SK-N-DZ (cell line): ENCODE measurements at regions not wholly inside any gene's neighbourhood (a gene's known extent, or its start where the extent isn't known, plus 50 kb on each side); places are given as distances from the start of the nearest gene placed in this dataset.
A peak's percentile ranks its signal among the peaks of the same experiment; 100 is the strongest.

Experiments
- DNase-seq: peaks from one replicate; pipeline ENCODE4 v3.0.0-alpha.2; 2015; ENCODE audit warnings: low spot score

DNA sequence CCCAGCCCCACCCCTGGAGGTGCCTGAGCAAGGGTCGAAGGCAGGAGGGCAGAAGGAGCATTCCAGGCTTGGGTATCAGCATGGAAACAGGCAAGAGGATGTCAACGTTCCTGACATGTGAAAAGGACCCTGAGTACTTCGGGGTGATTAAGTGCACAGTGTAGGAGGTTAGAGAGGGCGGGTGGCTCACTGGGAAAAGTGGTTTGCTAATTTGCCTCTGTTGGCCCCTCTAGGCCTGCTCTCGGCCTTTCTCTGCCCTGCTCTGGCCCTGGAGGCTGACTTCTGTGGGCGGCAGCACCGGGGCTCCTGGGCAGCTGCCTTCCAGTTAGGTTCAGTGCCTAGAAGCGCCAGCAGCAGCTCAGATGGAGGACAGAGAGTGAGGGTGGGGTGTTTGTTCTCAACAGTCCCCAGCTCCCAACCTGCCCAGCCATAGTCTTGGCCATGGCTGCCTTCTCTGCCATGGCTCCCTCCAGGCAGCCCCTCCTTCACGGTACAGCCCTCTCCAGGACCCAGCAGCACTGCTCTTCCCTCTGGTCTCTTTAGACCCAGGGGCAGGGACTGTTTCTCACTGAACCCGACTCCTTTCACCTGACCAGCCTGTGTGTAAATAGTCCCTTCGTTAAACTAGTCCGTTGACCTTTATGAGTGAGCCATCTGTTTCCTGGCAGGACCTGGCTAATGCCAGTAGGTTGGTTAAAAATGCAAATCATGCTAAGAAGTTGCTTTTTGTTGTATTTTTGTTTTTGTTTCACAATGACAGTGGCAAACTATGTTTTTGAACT, 107.1 kb upstream of the TPM1 start:
- peak; percentile 67 for DNase-seq

DNA sequence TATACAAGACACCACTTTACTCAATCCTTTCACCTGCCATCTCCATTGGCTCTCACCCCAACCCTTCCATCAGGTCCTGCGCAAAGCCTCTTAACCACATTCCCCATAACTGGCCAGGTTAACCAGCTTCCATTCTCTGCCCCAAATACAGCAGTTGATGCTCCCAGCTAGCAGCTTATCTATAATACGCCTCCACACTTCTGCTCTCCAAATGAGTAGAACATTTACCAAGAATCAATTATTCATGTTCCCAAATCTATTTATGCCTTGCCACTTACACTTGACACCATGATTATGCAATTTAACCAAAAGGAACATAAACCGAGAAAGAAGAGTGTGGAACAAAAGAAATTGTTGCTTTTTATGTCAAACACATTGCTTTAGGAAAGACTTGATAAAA, 103.7 kb upstream of the TPM1 start:
- no peak for DNase-seq

DNA sequence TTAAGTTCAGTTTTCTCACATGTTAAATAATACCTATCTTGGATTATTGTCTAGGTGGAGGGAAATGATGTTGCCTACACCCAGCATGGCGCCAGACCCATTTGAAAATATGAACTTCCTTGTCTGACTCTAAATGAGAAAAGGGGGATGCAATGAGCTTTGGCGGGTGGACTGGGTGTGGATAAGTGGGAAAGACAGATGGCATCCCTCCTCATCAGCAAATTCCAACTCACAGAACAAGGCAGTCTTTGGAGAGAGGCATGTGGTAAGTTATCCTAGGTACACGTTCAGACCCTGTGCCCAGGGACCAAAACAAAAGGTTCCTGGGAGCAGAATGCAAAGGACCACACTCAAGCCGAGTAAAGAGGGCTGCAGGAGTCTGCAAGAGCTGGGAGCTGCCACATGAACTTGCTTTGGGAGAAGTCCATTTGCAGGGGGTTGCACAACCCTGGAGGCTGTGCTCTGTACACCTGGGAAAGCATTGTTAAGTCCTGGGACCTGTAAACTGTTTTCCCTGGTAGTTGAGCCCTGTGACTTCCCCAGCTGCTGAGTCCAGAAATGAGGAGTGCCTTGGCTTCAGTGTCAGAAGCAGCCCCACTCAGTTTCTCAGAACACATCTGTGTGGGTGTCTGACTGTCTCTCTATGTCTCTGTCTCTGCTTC, 102.3 kb upstream of the TPM1 start:
- no peak for DNase-seq

DNA sequence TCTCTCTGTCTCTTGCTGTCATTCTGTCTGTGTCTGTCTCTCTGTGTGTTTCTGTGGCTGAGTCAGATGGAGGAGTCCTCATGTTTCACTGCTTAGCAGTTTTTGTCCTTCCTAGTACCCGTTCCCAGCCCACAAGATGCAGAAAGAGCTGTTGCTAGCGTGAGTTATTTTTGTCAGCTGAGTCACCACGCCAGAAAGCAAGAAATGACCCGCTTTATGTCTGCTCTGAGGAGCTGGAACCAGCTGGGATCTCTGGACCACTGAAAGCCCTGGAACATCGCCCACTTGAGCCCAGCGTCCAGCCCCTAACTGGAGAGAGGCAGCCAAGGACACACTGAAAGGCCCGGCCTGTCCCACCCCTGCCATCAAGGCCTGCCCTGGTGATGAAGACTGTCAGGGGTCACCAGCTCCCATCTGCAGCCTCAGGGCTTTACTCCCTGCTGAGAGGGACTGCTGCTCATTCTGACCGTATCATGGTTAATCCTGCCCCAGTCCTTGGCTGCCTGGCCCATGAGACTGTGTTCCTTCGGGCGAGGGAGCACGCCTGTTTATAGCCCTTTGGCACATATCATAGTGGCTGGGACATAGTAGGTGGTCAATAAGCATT, 101.7 kb upstream of the TPM1 start:
- no peak for DNase-seq

DNA sequence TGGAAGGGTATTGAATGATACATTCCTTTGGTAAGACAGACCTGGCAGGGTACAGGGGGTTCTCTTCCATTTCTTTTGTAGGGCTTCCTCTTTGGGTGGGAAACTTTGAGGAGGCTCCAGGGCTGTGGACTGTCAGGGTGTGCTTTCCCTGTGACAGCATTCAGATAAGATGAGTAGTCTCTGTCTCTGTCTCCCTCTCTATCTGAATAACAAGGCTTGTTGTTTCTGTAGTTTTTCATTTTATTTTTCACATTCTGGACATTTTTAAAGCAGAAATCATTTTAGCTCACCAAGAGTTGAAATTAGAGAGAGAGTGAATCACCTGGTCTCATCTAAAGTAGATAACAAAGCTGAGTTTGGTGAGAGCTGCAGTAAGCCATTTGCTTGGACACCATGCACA, 100.8 kb upstream of the TPM1 start:
- DNase-seq = no peak

DNA sequence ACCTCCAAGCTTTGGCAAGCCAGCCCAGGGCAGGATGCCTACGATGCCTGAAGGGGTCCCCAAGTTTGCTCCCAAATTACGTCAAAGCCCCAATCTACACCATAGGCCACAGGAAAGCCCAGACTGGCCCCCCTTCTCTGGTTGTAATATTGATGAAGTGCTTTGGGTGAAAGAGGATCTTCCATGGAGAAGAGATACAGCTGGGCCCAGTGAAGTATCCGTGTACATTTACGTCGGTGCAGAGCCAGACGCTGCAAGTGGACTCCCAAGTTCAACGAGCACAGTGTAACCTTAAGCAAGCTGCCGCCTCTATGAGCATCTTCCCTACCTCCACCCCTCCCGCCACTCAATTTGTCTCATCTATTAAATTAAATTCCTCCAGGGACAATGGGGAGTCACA, 100.1 kb upstream of the TPM1 start:
- no peak for DNase-seq

DNA sequence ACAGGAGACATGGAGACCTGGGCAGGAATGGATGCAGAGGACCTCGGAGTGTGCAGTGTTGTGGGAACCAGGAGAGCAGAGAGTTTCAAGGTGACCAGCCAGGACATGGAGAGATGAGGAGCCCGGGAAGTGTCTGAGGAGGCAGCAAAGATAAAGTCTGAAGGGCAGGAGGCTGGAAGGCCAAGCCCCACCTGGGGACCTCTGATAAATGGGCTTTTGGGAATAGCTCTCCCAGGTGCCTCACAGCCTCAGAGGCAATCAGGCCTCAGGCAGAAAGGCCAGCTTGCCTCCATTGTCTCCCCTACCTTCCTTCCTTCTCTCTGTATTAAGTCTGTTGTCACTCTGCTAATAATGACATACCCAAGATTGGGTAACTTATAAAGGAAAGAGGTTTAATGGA, 97.5 kb upstream of the TPM1 start:
- DNase-seq = no peak

DNA sequence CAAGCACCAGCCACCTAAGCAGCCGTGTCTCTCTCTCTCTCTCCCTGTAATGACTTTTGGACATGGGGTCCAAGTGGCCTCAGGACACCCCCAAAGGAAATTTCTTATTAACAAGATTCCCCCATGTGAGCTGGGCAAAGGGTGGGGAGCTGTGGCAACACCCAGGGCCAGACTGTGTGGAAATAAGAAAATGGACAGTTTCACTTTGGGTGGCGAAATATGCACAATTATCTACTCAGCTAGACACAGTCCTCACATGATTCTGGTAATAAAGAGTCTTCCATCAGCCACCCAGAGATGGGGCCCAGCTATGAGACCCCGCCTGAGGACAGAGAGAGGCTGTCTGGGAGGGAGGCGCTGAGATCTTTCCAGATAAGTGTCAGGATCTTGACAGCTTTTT, 96.8 kb upstream of the TPM1 start:
- DNase-seq = no peak

DNA sequence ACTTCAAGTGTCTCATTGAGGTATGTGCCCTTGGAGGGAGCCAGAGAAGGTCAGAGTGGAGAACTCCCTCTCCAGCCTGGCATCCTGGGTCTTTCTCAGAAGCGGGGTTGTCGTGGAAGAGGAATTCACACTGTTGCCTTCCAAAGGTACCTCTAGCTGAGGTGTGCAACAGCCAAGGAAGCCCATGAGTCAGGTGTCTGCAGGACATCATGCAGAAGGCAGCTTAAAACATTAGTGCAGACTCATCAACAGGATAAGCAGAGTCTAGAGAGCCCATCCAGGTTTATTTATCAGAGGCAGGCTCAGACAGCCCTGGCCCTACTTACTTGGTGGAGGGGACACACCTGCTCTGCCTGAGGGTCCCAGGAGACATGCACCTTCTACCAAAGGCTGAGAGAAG, 95.6 kb upstream of the TPM1 start:
- no peak for DNase-seq

DNA sequence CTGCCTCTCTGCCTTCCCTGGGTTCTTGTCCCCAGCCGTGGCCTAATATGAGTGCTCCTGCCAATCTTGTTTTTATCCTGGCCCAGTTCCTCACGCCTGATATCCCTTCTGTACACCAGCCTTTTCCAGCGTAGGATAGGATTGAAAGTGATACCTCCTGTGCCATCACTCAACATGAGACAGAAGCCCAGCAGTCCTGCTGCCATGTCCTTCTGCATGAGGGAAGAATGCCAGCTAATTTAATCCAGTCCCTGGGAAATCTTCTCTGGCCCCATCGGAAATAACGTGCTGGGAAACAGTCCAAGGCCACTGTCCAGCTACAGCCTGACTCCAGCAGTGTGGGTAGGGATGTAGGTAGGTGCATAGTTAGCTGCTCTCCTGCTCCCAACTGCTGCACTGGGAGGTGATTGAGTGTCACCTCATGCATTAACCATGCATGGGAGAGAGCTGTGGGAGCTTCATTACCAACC, 92.0 kb upstream of the TPM1 start:
- DNase-seq = no peak

DNA sequence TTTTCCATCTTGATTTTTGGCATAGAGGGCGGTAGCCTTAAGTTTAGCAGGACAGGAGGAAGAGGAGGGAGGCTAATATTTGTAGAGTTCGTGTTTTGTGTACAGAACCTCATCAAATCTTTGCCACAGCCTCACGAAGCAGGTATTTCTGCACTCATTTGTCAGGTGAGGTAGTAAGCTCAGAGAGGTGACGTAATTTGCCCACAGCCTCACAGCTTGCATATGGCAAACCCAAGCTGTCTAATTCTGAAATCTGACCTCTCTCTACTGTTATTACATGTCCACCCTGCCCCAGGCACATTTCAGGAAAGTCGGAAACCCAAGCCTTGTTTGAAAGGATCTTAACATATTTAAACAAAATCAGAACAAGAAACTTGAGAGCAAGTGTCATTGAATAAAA, 91.1 kb upstream of the TPM1 start:
- DNase-seq = no peak

DNA sequence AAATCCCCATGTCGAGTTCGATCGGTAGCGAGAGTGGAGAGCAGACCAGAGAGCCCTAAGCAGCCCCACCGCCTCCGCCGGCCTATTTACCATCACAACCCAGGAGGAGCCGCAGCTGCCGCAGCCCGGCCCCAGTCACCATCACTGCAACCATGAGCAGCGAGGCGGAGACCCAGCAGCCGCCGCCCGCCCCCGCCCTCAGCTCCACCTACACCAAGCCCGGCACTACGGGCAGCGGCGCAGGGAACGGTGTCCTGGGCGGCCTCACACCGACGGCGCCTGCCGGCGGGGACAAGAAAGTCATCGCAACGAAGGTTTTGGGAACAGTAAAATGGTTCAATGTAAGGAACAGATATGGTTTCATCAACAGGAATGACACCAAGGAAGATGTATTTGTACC, 89.5 kb upstream of the TPM1 start:
- DNase-seq = no peak

DNA sequence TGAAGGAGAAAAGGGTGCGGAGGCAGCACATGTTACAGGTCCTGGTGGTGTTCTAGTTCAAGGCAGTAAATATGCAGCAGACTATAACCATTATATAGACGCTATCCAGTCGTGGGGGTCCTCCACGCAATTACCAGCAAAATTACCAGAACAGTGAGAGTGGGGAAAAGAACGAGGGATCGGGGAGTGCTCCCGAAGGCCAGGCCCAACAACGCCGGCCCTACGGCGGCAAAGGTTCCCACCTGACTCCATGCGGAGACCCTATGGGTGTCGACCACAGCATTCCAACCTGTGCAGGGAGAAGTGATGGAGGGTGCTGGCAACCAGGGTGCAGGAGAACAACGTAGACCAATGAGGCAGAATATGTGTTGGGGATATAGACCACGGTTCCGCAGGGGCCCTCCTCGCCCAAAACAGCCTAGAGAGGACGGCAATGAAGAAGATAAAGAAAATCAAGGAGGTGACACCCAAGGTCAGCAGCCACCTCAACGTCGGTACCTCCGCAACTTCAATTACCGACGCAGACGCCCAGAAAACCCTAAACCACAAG, 89.0 kb upstream of the TPM1 start:
- no peak for DNase-seq

DNA sequence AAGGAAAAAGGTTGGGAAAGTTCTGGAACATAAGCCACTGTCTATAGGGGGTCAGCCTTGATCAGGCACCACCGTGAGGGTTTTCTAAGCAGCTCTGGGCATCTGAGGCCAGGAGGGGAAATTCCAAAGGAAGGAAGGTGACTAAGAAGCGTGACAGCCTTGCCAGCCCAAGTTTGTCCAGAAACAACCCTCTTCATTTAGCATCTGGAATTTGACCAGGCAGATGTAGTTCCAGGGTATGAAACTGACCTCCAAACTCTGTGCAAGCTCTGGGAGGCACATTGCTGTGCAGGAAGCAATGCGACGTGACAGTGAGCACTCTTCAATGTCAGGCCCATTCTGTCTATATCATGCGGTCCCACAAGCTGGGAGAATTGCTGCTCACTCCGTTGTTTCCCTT, 85.4 kb upstream of the TPM1 start:
- DNase-seq = no peak

DNA sequence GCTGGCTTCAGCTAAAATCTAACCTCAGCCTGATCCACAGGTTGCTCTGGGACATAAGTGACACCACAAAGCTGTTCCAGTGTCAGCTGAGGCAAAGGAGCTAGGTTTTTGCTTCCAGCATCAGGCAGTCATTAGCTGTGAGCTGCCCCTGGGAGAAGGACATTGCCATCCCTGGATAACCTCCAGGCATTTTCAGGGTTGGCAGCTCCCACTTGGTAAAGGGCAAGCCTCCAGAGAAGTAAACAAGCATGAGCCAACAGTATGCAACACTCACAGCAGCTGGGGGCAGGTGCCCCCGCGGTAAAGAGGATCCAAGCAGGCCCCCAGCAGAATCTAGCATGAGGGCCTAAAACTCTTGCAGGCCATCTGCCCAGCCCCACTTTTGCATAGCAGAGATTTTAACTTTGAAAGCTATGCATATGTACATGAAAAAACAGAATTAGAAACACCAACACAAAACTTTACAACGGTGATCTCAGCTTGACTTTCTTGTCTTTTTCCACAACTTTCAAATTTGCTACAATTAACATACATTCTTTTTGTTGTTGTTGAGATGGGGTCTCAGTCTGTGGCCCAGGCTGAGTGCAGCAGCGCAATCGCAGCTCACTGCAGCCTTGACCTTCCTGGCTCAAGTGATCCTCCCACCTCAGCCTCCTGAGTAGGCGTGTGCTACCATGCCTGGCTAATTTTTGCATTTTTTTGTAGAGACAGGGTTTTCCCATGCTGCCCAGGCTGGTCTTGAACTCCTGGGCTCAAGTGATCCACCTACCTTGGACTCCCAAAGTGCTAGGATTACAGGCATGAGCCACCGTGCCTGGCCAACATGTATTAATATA, 83.8 kb upstream of the TPM1 start:
- no peak for DNase-seq

DNA sequence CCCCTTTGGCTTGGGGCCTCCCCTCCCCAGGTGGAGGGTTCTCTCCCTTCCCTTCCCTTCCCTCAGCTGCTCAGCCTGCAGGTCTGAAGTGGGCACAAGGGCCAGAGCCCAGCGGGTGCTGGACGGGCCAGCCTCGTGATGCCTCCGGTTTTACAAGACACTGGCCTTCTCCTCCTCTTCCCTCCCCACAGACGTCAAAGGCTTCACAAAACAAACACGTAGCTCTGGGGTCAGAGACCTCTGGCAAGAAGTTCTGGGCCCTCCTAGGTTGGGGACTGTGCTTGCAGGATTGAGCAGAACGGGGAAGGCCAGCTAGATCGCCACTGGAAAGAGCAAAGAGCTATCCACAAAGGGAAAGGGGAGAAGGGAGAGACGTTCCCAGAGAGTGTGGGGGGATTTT, 81.4 kb upstream of the TPM1 start:
- DNase-seq = no peak

DNA sequence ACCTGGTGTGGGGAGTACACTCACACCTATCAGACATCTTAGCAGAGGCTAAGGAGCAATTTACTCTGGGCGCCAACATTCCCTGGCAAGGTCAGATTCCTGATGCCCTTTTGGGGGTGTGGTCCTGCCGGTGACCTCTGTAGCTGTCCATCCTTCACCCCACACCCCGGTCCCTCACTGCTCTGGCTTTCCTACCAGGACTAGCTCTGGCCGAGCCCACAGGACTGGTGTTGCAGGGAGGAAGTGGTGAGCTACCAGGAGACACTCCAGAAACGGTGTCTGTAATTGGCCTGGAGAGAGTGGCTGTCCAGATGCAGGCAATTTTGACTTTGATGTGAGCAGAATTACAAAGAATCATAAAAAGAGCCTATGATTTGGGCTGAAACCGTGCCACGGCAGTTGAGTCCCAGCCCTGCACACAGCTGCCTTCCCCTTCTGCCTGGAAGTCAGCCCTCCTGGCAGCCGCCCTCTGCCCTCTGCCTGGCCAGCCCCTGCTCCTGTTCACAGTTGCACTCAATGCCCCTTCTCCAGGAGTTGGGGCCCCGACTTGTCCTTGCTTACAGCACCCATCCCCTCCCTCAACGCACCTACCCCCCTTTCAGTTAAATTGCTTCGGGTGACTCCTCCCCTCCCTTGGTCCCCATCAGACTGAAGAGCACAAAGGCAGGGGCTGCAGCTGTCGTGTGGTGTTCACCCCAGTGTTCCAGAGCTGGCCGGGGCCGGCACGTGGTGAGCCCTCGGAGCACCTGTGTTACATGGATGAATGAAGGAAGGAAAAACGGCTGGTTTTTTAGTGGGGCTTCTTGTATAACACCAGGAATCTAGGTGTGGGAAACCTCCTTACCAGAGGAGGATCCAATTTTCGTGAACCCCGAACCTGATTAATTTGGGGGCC, 80.2 kb upstream of the TPM1 start:
- DNase-seq = no peak

DNA sequence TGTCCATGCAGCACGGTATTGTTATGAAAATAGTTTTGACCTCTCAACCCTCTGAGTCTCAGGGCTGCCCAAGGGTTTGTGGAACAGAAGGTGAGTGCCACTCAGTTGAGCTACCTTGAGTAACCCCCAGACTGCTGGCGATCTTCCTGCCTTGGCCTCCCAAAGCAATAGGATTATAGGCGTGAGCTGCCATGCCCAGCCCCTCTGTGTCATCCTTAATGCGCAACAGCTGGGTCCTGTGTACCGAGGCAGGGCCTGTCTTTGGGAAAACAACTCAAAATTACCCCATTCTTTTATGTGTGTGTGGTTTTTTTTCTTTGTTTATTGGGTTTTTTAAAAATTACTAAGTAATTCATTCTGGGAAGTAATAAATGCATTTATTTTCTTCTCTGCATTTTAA, 78.3 kb upstream of the TPM1 start:
- DNase-seq = no peak

DNA sequence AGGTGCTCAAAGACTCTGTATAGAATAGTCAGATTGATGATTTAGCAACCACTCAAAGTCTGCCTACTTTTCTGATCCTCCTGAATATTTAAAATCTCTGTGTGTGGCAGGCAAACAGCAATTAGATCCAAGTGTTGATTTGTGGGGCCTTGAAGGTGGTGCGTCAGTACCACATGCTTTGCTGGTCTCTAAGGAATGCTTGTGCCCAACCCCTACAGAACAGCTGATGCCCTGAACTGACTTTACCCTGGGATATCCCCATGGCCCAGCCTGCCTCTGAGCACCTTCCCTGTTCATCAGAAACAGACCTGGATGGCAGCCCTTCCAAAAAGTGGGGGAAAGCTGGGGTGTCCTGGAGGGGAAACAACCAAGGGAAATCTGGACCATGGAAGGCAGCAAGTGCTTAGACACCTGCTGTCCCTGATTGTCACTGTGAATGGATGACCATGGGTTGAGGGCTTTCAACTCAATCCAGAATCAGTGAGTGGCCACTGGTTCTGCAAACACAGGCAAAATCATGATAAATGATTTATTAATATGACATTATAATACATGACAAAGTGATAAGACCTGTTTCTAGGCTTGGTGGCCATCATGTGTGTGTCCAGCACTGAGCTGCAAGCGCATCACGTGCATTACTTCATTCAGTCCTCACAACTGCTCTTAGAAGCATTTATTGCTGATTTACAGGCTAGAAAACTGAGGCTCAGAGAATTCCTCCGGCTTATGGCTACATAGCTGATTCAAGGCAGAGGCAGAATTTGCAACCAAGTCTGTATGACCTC, 76.1 kb upstream of the TPM1 start:
- no peak for DNase-seq

DNA sequence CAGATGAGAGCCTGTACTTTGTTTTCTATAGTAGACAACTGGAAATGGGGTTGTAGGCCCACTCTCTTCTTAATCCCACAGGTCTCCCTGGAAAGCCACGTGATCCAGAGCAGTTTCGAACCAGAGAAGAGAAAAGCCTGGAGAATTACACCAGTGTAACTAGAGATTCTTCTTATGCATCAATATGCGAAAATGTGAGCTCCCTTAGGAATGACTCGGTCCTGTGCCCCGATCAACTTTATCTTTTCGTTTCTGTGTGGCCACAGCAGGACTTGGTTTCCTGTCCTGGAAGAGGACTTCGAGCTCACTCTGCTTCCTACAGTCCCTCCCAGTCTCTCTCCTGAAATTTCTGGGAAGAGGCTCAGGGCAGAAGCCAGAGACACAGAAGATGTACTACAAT, 73.8 kb upstream of the TPM1 start:
- DNase-seq = no peak
